ENCODE measurements at regions not wholly inside any gene's neighbourhood (a gene's known extent, or its start where the extent isn't known, plus 50 kb on each side); places are given as distances from the start of the nearest gene placed in this dataset.
"Not testable (repeated sequence)": the region's sequence is repeated elsewhere in the genome, so short reads cannot be mapped to it uniquely, and the experiment has no call there.

- intact Hi-C loops (cut with DNase I); DNase-seq (ENCODE audit: low spot score): not testable (repeated sequence)
These were observed 311.2 kb upstream of the SOX4 start for GRCh38 chr6:21282360-21282759.

DNA sequence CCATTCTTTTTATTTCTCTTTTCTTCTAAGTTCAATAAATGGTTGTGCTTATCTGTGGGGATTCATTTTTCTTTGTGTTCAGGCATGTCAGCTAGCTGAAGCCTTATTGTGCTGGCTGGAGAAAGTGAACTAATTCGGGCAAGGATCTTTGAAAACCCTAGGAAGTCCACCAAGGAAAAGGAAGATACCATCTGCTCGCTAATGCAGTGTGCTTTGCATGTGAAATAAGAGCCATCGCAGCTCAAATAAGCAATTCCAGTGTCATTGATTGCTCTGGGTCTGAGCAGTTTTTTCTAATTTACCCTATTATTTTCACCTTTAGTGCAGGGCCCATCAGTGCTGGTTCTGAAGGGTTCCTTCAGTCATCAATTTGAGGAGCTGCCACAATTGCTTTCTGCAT is 309.4 kb upstream of the SOX4 start:
- DNase-seq (ENCODE audit: low spot score): no peak
- intact Hi-C loops (cut with DNase I): no loop called here

GRCh38 chr6:21284706-21285105 is 308.8 kb upstream of the SOX4 start:
- no peak for DNase-seq (ENCODE audit: low spot score)
- intact Hi-C loops (cut with DNase I): no loop called here

- intact Hi-C loops (cut with DNase I): no loop called here
These were observed 299.4 kb upstream of the SOX4 start for GRCh38 chr6:21294144-21294543.

GRCh38 chr6:21295506-21296240 is 297.9 kb upstream of the SOX4 start:
- intact Hi-C loops (cut with DNase I): no loop called here
- DNase-seq (ENCODE audit: low spot score): no peak

More at GRCh38 chr6:21294144-21294543, 299.4 kb upstream of the SOX4 start:
- no peak for DNase-seq (ENCODE audit: low spot score)

DNA sequence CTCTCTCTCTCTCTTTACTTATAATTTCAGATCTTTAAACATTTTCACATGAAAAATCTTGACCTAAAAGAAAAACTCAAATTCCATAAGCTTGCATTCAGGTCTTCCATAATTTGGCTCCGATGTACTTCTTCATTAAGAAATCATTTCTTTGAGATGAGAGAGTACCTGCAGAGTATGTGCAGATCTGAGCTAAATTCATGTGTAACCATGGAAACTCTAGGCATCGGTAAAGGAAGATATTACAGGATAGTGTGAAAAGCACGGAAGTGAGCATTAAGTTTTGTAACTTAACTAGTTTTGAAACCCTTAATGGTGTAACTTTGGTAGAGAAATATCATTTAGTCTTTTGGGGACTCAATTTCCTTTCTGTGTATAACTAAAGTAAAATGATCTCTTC is 295.9 kb upstream of the SOX4 start:
- no peak for DNase-seq (ENCODE audit: low spot score)
- intact Hi-C loops (cut with DNase I): no loop called here

- DNase-seq (ENCODE audit: low spot score): no peak
- intact Hi-C loops (cut with DNase I): no loop called here
These were observed 294.3 kb upstream of the SOX4 start for GRCh38 chr6:21299216-21299615.

DNA sequence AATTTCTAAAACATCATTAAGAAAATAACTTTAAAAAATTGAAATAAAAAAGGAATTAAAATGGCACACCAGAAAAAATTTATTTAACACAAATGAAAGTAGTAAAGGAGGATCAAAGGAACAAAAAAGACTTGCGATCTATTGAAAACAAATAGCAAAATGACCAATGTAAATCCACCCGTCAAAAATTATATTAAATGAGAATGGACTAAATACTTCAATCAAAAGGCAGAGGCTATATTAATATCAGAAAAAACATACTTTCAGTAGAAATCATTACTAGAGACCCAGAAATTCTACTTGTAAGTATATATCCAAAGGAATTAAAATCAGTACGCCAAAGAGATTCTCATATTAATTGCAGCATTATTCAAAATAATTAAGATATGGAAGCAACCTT is 293.1 kb upstream of the SOX4 start:
- DNase-seq (ENCODE audit: low spot score): no peak
- intact Hi-C loops (cut with DNase I): no loop called here

DNA sequence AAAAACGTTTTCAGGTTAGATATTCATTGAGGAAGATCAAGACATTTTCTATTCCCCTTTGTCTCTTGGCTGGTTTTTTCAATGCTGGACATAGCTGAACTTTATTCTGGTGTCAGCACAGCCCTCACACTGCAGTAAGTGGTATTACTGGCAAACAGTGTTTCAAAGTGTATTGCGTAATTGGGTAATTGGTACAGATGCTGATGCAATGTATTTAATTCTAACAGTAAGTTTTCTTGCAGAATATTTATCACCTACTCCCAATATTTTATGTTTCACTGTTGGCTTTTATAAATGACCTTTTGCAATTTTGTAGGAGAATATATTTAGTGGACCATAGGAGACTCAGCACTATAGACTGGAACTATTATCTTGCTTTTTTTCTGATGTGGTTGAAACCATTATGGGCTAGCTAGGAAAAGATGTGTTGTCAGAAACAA is 287.6 kb upstream of the SOX4 start:
- intact Hi-C loops (cut with DNase I): no loop called here
- no peak for DNase-seq (ENCODE audit: low spot score)

- intact Hi-C loops (cut with DNase I): no loop called here
- no peak for DNase-seq (ENCODE audit: low spot score)
These were observed 287.0 kb upstream of the SOX4 start for GRCh38 chr6:21306546-21306945.

- no peak for DNase-seq (ENCODE audit: low spot score)
- intact Hi-C loops (cut with DNase I): no loop called here
These were observed 283.7 kb upstream of the SOX4 start for GRCh38 chr6:21309807-21310221.

GRCh38 chr6:21310568-21311140 is 282.9 kb upstream of the SOX4 start:
- intact Hi-C loops (cut with DNase I): no loop called here
- no peak for DNase-seq (ENCODE audit: low spot score)

GRCh38 chr6:21312118-21312517 is 281.4 kb upstream of the SOX4 start:
- intact Hi-C loops (cut with DNase I): no loop called here
- no peak for DNase-seq (ENCODE audit: low spot score)

GRCh38 chr6:21317642-21318041 is 275.9 kb upstream of the SOX4 start:
- DNase-seq (ENCODE audit: low spot score): no peak
- intact Hi-C loops (cut with DNase I): no loop called here

DNA sequence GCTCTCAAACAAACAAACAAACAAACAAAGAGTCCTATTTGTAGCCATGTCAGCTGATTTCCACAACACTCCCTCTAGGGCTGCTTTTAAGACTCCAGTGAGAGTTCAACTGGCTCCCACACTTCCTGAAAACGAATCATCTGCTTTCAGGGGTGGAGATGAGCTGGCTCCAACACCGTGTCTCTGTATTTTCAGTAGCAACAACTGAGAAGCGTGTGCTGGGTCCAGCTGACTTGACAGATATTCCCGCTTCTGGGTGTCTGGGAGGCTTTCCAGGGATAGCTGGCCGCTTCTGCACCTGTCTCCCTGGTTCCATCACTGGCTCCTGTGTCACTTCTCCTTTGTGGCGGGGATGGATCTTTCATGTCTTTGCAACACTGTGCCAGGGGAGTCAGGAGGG is 272.5 kb upstream of the SOX4 start:
- DNase-seq (ENCODE audit: low spot score): no peak
- intact Hi-C loops (cut with DNase I): no loop called here

- DNase-seq (ENCODE audit: low spot score): no peak
- intact Hi-C loops (cut with DNase I): no loop called here
These were observed 272.0 kb upstream of the SOX4 start for GRCh38 chr6:21321531-21321930.

DNA sequence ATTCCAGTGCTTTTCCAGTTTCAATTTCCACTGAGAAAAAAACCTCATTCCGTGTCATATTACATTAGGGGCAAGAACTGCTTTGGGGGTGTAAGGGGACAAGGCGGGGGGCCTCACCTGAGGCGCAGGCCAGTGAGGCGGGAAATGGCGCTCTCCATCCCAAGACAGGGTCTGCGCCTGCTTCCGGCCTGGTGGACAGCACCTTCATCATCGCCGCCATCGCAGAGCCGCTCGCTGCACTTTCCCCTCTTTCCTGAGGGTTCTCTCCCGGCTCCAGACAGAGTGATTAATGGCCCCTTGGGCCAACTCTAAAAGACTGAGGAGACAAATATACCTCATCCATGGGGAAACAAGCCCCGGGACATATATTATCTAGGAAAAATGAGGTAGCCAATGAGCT is 270.0 kb upstream of the SOX4 start:
- intact Hi-C loops (cut with DNase I): no loop called here
- no peak for DNase-seq (ENCODE audit: low spot score)

DNA sequence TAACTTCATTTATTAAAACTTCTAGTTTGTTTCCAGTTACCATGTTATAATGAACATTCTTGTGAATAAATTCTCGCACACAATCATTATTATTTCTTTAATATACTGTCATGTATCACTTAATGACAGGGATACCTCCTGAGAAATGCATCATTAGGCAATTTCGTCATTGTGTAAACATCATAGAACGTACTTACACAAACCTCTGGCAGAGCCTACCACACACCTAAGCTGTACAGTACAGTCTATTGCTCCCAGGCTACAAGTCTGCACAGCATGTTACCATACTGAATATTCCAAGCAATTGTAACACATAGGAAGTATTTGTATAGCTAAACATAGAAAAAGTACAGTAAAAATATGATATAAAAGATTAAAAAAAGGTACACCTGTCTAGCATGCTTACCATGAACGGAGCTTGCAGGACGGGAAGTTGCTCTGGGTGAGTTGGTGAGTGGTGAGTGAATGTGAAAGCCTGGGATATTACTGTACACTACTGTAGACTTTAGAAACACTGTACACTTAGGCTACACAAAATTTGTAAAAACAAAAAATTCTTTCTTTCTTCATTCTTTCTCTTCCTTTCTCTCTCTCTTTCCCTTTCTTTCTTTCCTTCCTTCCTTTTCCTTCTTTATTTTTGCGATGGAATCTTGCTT is 268.2 kb upstream of the SOX4 start:
- DNase-seq (ENCODE audit: low spot score): no peak
- intact Hi-C loops (cut with DNase I): no loop called here

GRCh38 chr6:21327326-21328112 is 266.0 kb upstream of the SOX4 start:
- DNase-seq (ENCODE audit: low spot score): no peak
- intact Hi-C loops (cut with DNase I): no loop called here

- no peak for DNase-seq (ENCODE audit: low spot score)
- intact Hi-C loops (cut with DNase I): loop anchor here (5.0 kb wide), 1 partner anchor 256 kb away; no protein-coding TSS in a partner anchor
These were observed 262.3 kb upstream of the SOX4 start for GRCh38 chr6:21331235-21331634.
